ENCODE measurements at regions not wholly inside any gene's neighbourhood (a gene's known extent, or its start where the extent isn't known, plus 50 kb on each side); places are given as distances from the start of the nearest gene placed in this dataset.

DNA sequence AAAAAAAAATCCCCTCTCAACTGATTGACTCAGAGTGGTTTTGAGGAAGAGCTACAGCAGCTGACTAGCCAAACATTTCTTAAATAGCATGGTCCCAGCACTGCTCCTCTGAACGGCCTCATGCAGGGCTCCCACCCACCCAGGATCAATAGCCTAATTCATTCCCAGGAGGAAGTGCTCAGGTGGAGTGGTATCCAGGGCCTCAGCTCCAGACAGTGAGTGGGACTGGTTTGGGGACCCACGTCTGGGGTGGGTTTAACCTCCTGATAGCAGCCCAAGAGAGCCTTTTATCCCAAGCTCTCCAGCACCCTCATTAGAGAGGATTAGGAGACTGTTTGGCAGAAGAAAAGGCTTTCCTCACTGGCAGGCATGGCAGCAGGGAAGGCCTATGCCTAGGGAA, 68.5 kb upstream of the CDH5 start:
- CTCF ChIA-PET (ENCODE audit: partially characterized antibody), result interaction anchor here (0.6 to 1.3 kb wide), 2 partner anchors 11 to 506 kb away, joined by 4 to 5 read pairs; no protein-coding TSS in a partner anchor
- Histone ChIP-seq H4K5ac (ENCODE audit: insufficient read length, low read depth, low read length) (no peak overlapping the region), H3K23me2 (ENCODE audit: low read depth, low read length) (no peaks in the 10 kb centered on the region), H3K79me2 (ENCODE audit: control insufficient read depth in 1 of 2, insufficient read depth in 2 of 2, low read length in 2 of 2) (no peaks in the 10 kb centered on the region), H3K23ac (ENCODE audit: insufficient read length) (no peak overlapping the region), H3K9me3 (ENCODE audit: insufficient read depth in 2 of 2, low read depth in 1 of 2, low read length in 1 of 2) (no peaks in the 10 kb centered on the region), H2AK5ac (ENCODE audit: low read depth, low read length) (no peak overlapping the region), H4K8ac (ENCODE audit: extremely low read depth, insufficient read depth, low read length) (no peak overlapping the region), H3K4me3 (ENCODE audit: extremely low read depth in 1 of 4, insufficient read depth in 2 of 4, low read depth in 3 of 4, low read length in 4 of 4) (no peak overlapping the region), H4K91ac (replicated peaks; ENCODE audit: insufficient read length, low read length) (no peak overlapping the region), H3K4ac (replicated peaks; ENCODE audit: insufficient read length, low read depth, low read length) (no peak overlapping the region), H3K4me2 (ENCODE audit: insufficient read depth in 1 of 2, low read depth in 2 of 2, low read length in 2 of 2) (no peak overlapping the region), H4K20me1 (replicated peaks in 1 of 2; ENCODE audit: control insufficient read depth in 1 of 2, insufficient read depth in 2 of 2, low read length in 2 of 2) (no peaks in the 10 kb centered on the region), H3K27me3 (replicated peaks in 1 of 4; ENCODE audit: control insufficient read depth in 3 of 4, extremely low read depth in 1 of 4, insufficient read depth in 3 of 4, low read length in 3 of 4) (no peaks in the 10 kb centered on the region), H2BK20ac (ENCODE audit: low read length) (no peak overlapping the region), H2BK120ac (replicated peaks; ENCODE audit: low read depth, low read length) (no peak overlapping the region), H3K79me1 (ENCODE audit: low read depth, low read length) (no peaks in the 10 kb centered on the region), H3K9ac (replicated peaks in 1 of 4; ENCODE audit: extremely low read depth in 1 of 4, low read depth in 3 of 4, low read length in 3 of 4) (no peak overlapping the region), H3K36me3 (ENCODE audit: control insufficient read depth in 2 of 4, insufficient read depth in 4 of 4, low read length in 3 of 4) (no peaks in the 10 kb centered on the region), H3K4me1 (replicated peaks in 1 of 4; ENCODE audit: control insufficient read depth in 3 of 4, insufficient read depth in 4 of 4, low read length in 3 of 4) (no peaks in the 10 kb centered on the region), H2AFZ (ENCODE audit: low read length) (no peak overlapping the region), H2BK5ac (ENCODE audit: low read depth, low read length) (no peak overlapping the region), H2BK15ac (ENCODE audit: low read length) (no peak overlapping the region), H2BK12ac (ENCODE audit: low read depth, low read length) (no peak overlapping the region), H3K14ac (ENCODE audit: insufficient read length) (no peak overlapping the region), H3K56ac (replicated peaks; ENCODE audit: insufficient read length, low read depth, low read length) (no peak overlapping the region), H3K18ac (ENCODE audit: extremely low read depth, low read length) (no peak overlapping the region), H3K27ac (ENCODE audit: low read depth, low read length) (no peak overlapping the region)
- POLR2A ChIA-PET (ENCODE audit: partially characterized antibody), result no interaction called here
- 60% methylated on average over 2 of the region's 2 CpGs; no CpG with 5 or more reads in 1 of the 2 experiments for WGBS, 2 experiments (ENCODE audit: extremely low coverage in 1 of 2, insufficient coverage in 1 of 2, insufficient read length in 1 of 2, insufficient replicate concordance in 2 of 2, low coverage in 1 of 2, low lambda C conversion rate in 2 of 2, missing lambda C conversion rate in 1 of 2)
- TF ChIP-seq CBX8 (IDR thresholded peaks at IDR 0.05; ENCODE audit: borderline replicate concordance, low read depth, low read length) (no peak), NANOG (IDR thresholded peaks at IDR 0.05; ENCODE audit: insufficient read depth, low read depth, low read length, poor library complexity, severe bottlenecking) (no peak)
- FAIRE-seq (no peak), DNase-seq (ENCODE audit: low read depth in 1 of 2, low spot score in 2 of 2) (no peak)

All from H1 (cell line).